ENCODE measurements at regions not wholly inside any gene's neighbourhood (a gene's known extent, or its start where the extent isn't known, plus 50 kb on each side); places are given as distances from the start of the nearest gene placed in this dataset.

DNA sequence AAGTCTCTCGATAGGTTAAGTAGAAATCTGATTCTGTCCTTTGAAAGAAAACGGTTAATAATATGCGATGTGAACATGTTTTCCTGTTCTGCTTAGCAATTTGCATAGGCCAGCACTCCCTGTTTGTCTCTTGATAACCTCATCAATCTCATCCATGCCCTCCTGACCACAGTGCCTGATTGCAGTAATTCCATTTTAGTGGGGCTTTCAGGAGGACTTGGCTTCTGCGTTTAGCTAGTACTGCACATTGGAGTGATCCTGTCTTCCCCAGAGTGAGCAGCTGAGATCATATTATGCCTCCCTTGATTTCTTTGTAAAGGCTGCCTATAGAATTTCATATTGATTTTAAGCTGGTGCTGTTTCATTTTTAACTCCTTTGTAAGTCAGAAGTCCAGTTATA, 335.9 kb upstream of the ISL1 start (continued):
- TF ChIP-seq, protein P1, sequence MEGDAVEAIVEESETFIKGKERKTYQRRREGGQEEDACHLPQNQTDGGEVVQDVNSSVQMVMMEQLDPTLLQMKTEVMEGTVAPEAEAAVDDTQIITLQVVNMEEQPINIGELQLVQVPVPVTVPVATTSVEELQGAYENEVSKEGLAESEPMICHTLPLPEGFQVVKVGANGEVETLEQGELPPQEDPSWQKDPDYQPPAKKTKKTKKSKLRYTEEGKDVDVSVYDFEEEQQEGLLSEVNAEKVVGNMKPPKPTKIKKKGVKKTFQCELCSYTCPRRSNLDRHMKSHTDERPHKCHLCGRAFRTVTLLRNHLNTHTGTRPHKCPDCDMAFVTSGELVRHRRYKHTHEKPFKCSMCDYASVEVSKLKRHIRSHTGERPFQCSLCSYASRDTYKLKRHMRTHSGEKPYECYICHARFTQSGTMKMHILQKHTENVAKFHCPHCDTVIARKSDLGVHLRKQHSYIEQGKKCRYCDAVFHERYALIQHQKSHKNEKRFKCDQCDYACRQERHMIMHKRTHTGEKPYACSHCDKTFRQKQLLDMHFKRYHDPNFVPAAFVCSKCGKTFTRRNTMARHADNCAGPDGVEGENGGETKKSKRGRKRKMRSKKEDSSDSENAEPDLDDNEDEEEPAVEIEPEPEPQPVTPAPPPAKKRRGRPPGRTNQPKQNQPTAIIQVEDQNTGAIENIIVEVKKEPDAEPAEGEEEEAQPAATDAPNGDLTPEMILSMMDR (conservative IDR thresholded peaks at IDR 0.05; ENCODE audit: low read depth in 2 of 2): no peak
- TF ChIP-seq CREB1 (CRISPR knock-in tag; IDR thresholded peaks at IDR 0.05; ENCODE audit: low read depth) (no peak), ZNF331 (CRISPR knock-in tag; IDR thresholded peaks at IDR 0.05; ENCODE audit: low read depth) (no peak)
- TF ChIP-seq, protein P2, sequence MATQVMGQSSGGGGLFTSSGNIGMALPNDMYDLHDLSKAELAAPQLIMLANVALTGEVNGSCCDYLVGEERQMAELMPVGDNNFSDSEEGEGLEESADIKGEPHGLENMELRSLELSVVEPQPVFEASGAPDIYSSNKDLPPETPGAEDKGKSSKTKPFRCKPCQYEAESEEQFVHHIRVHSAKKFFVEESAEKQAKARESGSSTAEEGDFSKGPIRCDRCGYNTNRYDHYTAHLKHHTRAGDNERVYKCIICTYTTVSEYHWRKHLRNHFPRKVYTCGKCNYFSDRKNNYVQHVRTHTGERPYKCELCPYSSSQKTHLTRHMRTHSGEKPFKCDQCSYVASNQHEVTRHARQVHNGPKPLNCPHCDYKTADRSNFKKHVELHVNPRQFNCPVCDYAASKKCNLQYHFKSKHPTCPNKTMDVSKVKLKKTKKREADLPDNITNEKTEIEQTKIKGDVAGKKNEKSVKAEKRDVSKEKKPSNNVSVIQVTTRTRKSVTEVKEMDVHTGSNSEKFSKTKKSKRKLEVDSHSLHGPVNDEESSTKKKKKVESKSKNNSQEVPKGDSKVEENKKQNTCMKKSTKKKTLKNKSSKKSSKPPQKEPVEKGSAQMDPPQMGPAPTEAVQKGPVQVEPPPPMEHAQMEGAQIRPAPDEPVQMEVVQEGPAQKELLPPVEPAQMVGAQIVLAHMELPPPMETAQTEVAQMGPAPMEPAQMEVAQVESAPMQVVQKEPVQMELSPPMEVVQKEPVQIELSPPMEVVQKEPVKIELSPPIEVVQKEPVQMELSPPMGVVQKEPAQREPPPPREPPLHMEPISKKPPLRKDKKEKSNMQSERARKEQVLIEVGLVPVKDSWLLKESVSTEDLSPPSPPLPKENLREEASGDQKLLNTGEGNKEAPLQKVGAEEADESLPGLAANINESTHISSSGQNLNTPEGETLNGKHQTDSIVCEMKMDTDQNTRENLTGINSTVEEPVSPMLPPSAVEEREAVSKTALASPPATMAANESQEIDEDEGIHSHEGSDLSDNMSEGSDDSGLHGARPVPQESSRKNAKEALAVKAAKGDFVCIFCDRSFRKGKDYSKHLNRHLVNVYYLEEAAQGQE (IDR thresholded peaks at IDR 0.05; ENCODE audit: unreplicated experiment): no peak

DNA sequence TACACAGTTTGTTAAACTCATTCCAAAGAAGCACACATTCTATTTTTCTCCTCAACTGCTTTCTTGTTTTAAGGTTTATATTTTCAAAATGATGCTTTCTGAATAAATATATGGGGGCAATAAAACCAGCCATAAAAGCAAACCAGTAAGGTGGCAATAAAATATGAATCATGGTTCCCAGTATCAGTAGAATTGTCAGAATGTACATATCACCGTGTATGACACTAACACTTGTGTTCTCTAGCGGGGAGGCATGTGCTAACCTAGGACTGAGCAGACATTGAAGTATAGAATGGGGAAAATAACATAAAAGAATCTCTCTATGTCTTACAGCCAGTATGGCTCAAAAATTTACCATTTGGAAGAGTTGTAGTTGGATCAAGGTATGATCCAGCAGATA, 329.9 kb upstream of the ISL1 start:
- Mint-ChIP-seq H3K4me3 (no peak overlapping the region), H3K4me1 (no peaks in the 10 kb centered on the region), H3K36me3 (ENCODE audit: low read depth) (no peaks in the 10 kb centered on the region), H3K9me3 (no peaks in the 10 kb centered on the region), H3K27ac (no peak overlapping the region), H3K27me3 (ENCODE audit: insufficient read depth, low read depth, poor library complexity) (peaks cover 2% of the 10 kb centered on the region)
- no peaks in the 10 kb centered on the region for H3F3A ChIP-seq (replicated peaks; ENCODE audit: low read depth)
- H3K9me2 ChIP-seq (ENCODE audit: insufficient read depth): no peaks in the 10 kb centered on the region
- H3K27me3 ChIP-seq (ENCODE audit: insufficient read depth): no peaks in the 10 kb centered on the region
- no peak overlapping the region for H3K4me2 ChIP-seq
- no peak for TF ChIP-seq NANOG (IDR thresholded peaks at IDR 0.05; ENCODE audit: borderline replicate concordance)
- DNase-seq (ENCODE audit: low spot score) (no peak), ATAC-seq (no peak)
- H3K36me3 ChIP-seq (ENCODE audit: insufficient read depth): no peaks in the 10 kb centered on the region
- H2AFZ ChIP-seq: no peak overlapping the region
- no peaks in the 10 kb centered on the region for H3K79me2 ChIP-seq (replicated peaks; ENCODE audit: insufficient read depth)
- no peak overlapping the region for H3K27ac ChIP-seq (ENCODE audit: low read depth)
- no peaks in the 10 kb centered on the region; the same call in 1 of the 2 replicates for H4K20me1 ChIP-seq (replicated peaks; ENCODE audit: insufficient read depth)
- H3K4me3 ChIP-seq: no peak overlapping the region
- no peaks in the 10 kb centered on the region for H3K4me1 ChIP-seq (ENCODE audit: insufficient read depth)

DNA sequence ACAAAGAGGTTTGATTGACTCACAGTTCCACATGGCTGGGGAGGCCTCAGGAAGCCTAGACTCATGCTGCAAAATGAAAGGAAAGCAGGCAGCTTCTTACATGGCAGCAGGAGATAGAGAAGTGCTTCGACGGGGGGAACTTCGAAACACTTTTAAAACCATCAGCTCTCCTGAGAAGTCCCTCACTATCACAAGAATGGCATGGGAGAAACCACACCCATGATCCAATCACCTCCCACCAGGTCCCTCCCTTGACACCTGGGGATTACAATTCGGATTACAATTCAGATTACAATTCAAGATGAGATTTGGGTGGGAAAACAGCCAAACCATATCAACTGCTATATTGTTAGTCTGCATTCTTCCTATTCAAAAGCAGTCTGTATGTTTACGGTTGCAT, 322.3 kb upstream of the ISL1 start:
- Mint-ChIP-seq H3K27me3 (ENCODE audit: insufficient read depth, low read depth, poor library complexity) (peaks cover 5% of the 10 kb centered on the region), H3K36me3 (ENCODE audit: low read depth) (peaks cover 6% of the 10 kb centered on the region; the same call in 1 of the 3 replicates), H3K4me1 (no peaks in the 10 kb centered on the region), H3K9me3 (peaks cover 13% of the 10 kb centered on the region), H3K4me3 (no peak overlapping the region), H3K27ac (no peak overlapping the region)
- Histone ChIP-seq H3K4me1 (ENCODE audit: insufficient read depth) (no peaks in the 10 kb centered on the region), H3K4me3 (no peak overlapping the region), H3F3A (replicated peaks; ENCODE audit: low read depth) (no peaks in the 10 kb centered on the region), H3K27me3 (ENCODE audit: insufficient read depth) (no peaks in the 10 kb centered on the region), H3K9me2 (ENCODE audit: insufficient read depth) (no peaks in the 10 kb centered on the region; the same call in 1 of the 2 replicates), H3K4me2 (no peak overlapping the region), H3K27ac (ENCODE audit: low read depth) (no peak overlapping the region), H2AFZ (peak overlapping the region; percentile 11; the same call in 1 of the 2 replicates), H3K79me2 (replicated peaks; ENCODE audit: insufficient read depth) (no peaks in the 10 kb centered on the region), H3K36me3 (ENCODE audit: insufficient read depth) (0 out of 2 replicates have a peak, but pooled peaks cover 4% of the 10 kb centered on the region), H4K20me1 (replicated peaks; ENCODE audit: insufficient read depth) (no peaks in the 10 kb centered on the region)
- ATAC-seq: no peak
- no peak for DNase-seq (ENCODE audit: low spot score)
- TF ChIP-seq STAT1 (IDR thresholded peaks at IDR 0.05; ENCODE audit: unreplicated experiment) (no peak), JUNB (IDR thresholded peaks at IDR 0.05; ENCODE audit: unreplicated experiment) (no peak), POLR2AphosphoS5 (IDR thresholded peaks at IDR 0.05; ENCODE audit: low read depth) (no peak)
- TF ChIP-seq, protein P2 (IDR thresholded peaks at IDR 0.05; ENCODE audit: unreplicated experiment): no peak

All from GM23338 (cell line).